ENCODE measurements at regions not wholly inside any gene's neighbourhood (a gene's known extent, or its start where the extent isn't known, plus 50 kb on each side); places are given as distances from the start of the nearest gene placed in this dataset.
"Not testable (repeated sequence)": the region's sequence is repeated elsewhere in the genome, so short reads cannot be mapped to it uniquely, and the experiment has no call there.

- no peak for DNase-seq (ENCODE audit: low read depth)
- TF ChIP-seq, protein P1, sequence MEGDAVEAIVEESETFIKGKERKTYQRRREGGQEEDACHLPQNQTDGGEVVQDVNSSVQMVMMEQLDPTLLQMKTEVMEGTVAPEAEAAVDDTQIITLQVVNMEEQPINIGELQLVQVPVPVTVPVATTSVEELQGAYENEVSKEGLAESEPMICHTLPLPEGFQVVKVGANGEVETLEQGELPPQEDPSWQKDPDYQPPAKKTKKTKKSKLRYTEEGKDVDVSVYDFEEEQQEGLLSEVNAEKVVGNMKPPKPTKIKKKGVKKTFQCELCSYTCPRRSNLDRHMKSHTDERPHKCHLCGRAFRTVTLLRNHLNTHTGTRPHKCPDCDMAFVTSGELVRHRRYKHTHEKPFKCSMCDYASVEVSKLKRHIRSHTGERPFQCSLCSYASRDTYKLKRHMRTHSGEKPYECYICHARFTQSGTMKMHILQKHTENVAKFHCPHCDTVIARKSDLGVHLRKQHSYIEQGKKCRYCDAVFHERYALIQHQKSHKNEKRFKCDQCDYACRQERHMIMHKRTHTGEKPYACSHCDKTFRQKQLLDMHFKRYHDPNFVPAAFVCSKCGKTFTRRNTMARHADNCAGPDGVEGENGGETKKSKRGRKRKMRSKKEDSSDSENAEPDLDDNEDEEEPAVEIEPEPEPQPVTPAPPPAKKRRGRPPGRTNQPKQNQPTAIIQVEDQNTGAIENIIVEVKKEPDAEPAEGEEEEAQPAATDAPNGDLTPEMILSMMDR (IDR thresholded peaks at IDR 0.05; ENCODE audit: control insufficient read depth, insufficient read depth, low read depth, low read length, missing control alignments): no peak
Observed at GRCh38 chr2:147428120-147428747, 416.6 kb upstream of the ACVR2A start.

GRCh38 chr2:147425437-147426029, 419.3 kb upstream of the ACVR2A start:
- no peak overlapping the region for H3K4me3 ChIP-seq (ENCODE audit: control insufficient read depth, low read depth, low read length)
- no peak for DNase-seq (ENCODE audit: low read depth)
- TF ChIP-seq, protein P1 (IDR thresholded peaks at IDR 0.05; ENCODE audit: control insufficient read depth, insufficient read depth, low read depth, low read length, missing control alignments): no peak

More at GRCh38 chr2:147428120-147428747, 416.6 kb upstream of the ACVR2A start:
- no peak overlapping the region for H3K4me3 ChIP-seq (ENCODE audit: control insufficient read depth, low read depth, low read length)

- H3K4me3 ChIP-seq (ENCODE audit: control insufficient read depth, low read depth, low read length): no peak overlapping the region
- no peak for DNase-seq (ENCODE audit: low read depth)
- TF ChIP-seq, protein P1 (IDR thresholded peaks at IDR 0.05; ENCODE audit: control insufficient read depth, insufficient read depth, low read depth, low read length, missing control alignments): no peak
Observed at GRCh38 chr2:147424766-147425165, 420.1 kb upstream of the ACVR2A start.

- no peak overlapping the region for H3K4me3 ChIP-seq (ENCODE audit: control insufficient read depth, low read depth, low read length)
- DNase-seq (ENCODE audit: low read depth): no peak
- TF ChIP-seq, protein P1 (IDR thresholded peaks at IDR 0.05; ENCODE audit: control insufficient read depth, insufficient read depth, low read depth, low read length, missing control alignments): no peak
Observed at GRCh38 chr2:147420947-147421675, 423.7 kb upstream of the ACVR2A start.

- no peak overlapping the region for H3K4me3 ChIP-seq (ENCODE audit: control insufficient read depth, low read depth, low read length)
- no peak for DNase-seq (ENCODE audit: low read depth)
Observed at GRCh38 chr2:147420517-147420916, 424.3 kb upstream of the ACVR2A start.

DNA sequence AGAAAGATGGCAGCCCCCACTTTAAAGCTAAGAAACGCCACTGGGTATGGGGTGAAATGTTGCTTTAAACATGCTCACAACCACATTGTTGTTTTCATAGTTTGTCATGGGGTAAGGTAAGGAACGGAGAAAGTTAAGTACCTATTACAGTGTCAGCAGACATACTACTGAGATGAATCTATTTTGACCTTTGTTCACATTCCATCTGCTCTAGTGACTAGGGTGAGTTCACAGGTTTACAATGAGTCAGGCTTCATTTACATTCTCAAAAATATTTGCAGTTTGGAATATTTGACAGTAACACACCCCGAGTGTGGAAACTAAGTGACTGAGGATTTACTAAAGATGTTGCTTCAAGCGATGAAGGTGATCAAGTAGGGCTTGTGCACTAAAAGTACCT, 428.7 kb upstream of the ACVR2A start:
- H3K4me3 ChIP-seq (ENCODE audit: control insufficient read depth, low read depth, low read length): no peak overlapping the region
- DNase-seq (ENCODE audit: low read depth): no peak
- TF ChIP-seq, protein P1 (IDR thresholded peaks at IDR 0.05; ENCODE audit: control insufficient read depth, insufficient read depth, low read depth, low read length, missing control alignments): no peak

More at GRCh38 chr2:147420517-147420916, 424.3 kb upstream of the ACVR2A start:
- TF ChIP-seq, protein P1 (IDR thresholded peaks at IDR 0.05; ENCODE audit: control insufficient read depth, insufficient read depth, low read depth, low read length, missing control alignments): no peak

GRCh38 chr2:147414656-147415055, 430.2 kb upstream of the ACVR2A start:
- H3K4me3 ChIP-seq (ENCODE audit: control insufficient read depth, low read depth, low read length); DNase-seq (ENCODE audit: low read depth): not testable (repeated sequence)
